HG02759 (cell line): ENCODE measurements at regions not wholly inside any gene's neighbourhood (a gene's known extent, or its start where the extent isn't known, plus 50 kb on each side); places are given as distances from the start of the nearest gene placed in this dataset.
"Not testable (repeated sequence)": the region's sequence is repeated elsewhere in the genome, so short reads cannot be mapped to it uniquely, and the experiment has no call there.

Experiments used
- ATAC-seq: cut with Tn5 transposase; IDR thresholded peaks from one replicate; pipeline ENCODE4 v1.9.1; 2021; ENCODE audit warnings: mild to moderate bottlenecking, moderate library complexity; ENCODE audit not compliant: unreplicated experiment

GRCh38 chr14:38593476-38593875, 337.6 kb upstream of the CLEC14A start:
- no peak for ATAC-seq

- no peak for ATAC-seq
Observed at GRCh38 chr14:38592764-38593442, 337.0 kb upstream of the CLEC14A start.

- no peak for ATAC-seq
Observed at GRCh38 chr14:38589747-38590350, 334.0 kb upstream of the CLEC14A start.

DNA sequence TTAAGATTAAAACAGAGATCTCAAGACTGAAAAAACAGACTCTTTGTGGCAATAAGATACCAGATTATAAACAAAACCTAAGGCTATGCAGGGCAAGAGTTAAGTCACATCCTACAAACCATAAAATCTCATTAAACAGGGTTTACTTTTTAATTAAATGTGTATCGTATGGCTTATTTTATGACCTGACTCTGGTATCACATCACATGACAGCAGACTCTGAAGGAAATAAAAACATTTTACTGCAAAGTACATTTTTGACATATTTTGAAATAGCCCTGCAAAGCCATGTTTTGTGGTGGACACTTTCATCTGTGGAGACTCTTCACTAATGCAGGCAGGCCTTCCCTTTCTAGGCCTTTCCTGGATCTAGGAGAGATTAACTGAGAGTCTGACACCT, 327.6 kb upstream of the CLEC14A start:
- ATAC-seq = no peak

- no peak for ATAC-seq
Observed at GRCh38 chr14:38578278-38578681, 322.4 kb upstream of the CLEC14A start.

DNA sequence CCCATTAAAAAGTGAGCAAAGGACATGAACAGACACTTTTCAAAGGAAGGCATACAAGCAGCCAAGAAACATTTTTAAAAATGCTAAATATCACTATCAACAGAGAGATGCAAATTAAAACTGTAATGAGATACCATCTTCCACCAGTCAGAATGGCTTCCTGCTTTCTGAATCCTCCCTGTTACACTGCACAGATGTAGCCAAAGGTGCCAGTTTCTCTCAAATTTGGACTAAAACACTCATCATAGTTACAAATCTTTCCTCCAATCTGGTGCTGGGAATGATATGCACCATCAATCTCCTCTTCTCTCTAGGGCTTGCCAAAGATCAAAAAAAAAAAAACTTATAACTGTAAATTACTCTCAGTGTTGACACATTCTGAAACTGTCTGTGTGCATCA, 311.8 kb upstream of the CLEC14A start:
- ATAC-seq = no peak

GRCh38 chr14:38561657-38562056, 305.8 kb upstream of the CLEC14A start:
- no peak for ATAC-seq

- ATAC-seq = no peak
Observed at GRCh38 chr14:38559711-38560110, 303.8 kb upstream of the CLEC14A start.

DNA sequence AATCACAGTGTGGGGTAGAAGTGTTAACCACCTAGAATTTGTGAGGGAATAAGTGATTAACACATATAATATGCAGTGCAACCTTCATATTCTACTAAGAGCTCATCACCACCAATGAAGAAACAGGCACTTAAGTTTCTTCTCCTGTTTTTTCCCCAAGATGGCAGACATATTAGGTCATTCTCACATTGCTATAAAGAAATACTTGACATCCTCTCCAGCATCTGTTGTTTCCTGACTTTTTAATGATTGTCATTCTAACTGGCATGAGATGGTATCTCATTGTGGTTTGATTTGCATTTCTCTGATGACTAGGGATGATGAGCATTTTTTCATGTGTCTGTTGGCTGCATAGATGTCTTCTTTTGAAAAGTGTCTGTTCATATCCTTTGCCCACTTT, 301.5 kb upstream of the CLEC14A start:
- ATAC-seq = not testable (repeated sequence)

DNA sequence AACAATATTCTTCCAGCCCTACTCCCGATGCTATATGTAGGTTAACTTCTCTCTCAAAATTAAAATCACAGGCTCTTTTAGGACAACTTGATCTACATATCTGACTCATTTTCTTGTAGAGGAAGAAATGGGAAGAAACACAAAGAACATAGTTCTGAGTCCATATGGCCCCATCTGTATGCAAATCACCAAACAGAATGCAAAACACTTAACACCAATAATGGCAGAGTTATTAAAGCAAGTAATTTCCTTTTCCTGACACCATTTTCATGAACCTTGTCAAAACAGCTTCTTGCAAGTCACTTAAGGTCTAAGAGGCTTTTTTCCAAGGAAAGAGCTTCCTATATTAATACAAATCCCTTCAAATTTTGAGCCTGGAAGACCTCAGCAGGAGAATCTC, 300.4 kb upstream of the CLEC14A start:
- no peak for ATAC-seq

- no peak for ATAC-seq
Observed at GRCh38 chr14:38554026-38554425, 298.1 kb upstream of the CLEC14A start.

- no peak for ATAC-seq
Observed at GRCh38 chr14:38553586-38553985, 297.7 kb upstream of the CLEC14A start.

GRCh38 chr14:38549564-38549963, 293.7 kb upstream of the CLEC14A start:
- no peak for ATAC-seq

GRCh38 chr14:38547961-38548490, 292.1 kb upstream of the CLEC14A start:
- no peak for ATAC-seq

DNA sequence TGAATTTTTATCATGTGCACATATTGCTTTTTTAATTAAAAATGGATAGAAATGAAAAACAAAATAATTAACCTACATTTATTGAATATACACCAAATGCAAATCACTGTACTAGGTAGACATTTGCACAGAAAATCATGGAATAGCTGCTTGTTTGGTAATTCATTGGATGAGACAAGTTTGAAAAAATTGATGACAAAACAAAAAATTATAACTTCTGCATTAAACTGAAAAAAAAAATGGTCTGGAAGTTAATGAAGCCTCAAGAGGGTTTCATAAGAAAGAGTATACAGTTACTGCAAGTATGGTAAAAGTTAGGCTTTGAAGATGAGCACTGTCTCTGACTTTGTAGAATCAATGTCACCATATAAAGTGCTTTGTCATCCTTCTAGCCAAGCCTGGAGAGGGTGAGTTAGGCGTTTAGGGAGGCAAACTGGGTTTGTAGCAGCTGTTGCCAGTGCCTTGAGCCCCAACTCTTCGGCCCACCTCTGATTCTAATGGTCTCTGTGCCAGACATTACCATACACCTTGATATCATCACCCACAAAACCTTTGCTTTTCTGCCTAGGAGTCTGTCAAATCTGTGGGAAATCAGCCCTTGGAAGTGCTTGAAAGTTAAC, 291.1 kb upstream of the CLEC14A start:
- no peak for ATAC-seq

- no peak for ATAC-seq
Observed at GRCh38 chr14:38544776-38545175, 288.9 kb upstream of the CLEC14A start.

DNA sequence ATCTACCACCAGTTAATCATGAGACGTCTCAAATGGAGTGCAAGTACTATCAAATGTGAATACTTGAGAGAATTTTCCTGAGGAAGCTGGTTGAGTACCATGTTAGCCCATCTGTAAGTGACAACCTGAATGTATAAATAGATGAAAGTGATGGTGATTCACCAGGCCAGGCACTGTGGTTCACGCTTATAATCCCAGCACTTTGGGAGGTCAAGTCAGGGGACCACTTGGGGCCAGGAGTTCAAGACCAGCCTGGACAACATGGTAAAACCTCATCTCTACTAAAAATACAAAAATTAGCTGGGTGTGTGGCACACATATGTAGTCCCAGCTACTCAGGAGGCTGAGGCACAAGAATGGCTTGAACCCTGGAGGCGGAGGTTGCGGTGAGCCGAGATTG, 288.0 kb upstream of the CLEC14A start:
- ATAC-seq = not testable (repeated sequence)

- not testable (repeated sequence) for ATAC-seq
Observed at GRCh38 chr14:38538053-38538452, 282.2 kb upstream of the CLEC14A start.

- no peak for ATAC-seq
Observed at GRCh38 chr14:38536376-38537038, 280.6 kb upstream of the CLEC14A start.

DNA sequence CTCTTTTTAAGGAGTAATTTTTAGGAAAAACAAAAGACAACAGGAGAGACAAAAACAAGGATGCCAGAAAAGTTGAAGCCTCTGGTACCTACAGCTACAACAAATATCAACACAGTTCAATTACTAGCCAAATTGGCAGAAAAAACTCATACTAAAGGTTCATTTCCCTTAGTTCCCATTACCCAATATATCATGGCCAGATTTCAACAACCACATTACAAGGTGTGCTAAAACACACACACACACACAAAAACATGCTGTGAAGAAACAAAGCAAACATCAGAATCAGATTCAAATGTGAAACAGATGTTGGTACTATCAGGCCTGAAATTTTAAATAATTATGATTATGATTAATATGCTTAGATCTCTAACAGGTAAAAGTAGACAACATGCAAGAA, 272.7 kb upstream of the CLEC14A start:
- ATAC-seq = no peak

GRCh38 chr14:38527502-38527878, 271.6 kb upstream of the CLEC14A start:
- ATAC-seq = no peak
